ENCODE measurements at regions not wholly inside any gene's neighbourhood (a gene's known extent, or its start where the extent isn't known, plus 50 kb on each side); places are given as distances from the start of the nearest gene placed in this dataset.
"Not testable (repeated sequence)": the region's sequence is repeated elsewhere in the genome, so short reads cannot be mapped to it uniquely, and the experiment has no call there.

GRCh38 chr9:13022756-13023155 lies 247.9 kb downstream of the LURAP1L start:
- no peak for DNase-seq (ENCODE audit: low read depth, low spot score)
- Histone ChIP-seq H3K9me3 (ENCODE audit: control insufficient read depth, insufficient read depth, low read length) (no peaks in the 10 kb centered on the region), H3K27ac (ENCODE audit: low read length) (no peak overlapping the region), H3K36me3 (ENCODE audit: control insufficient read depth, insufficient read depth, low read length) (no peaks in the 10 kb centered on the region), H3K27me3 (ENCODE audit: control insufficient read depth, insufficient read depth, low read length) (no peaks in the 10 kb centered on the region), H3K4me3 (ENCODE audit: low read length) (no peak overlapping the region), H3K4me1 (ENCODE audit: control insufficient read depth, insufficient read depth, low read length) (no peaks in the 10 kb centered on the region)
- WGBS (ENCODE audit: insufficient coverage, insufficient read length): no CpG with 5 or more reads among the region's 1 CpG

- Histone ChIP-seq H3K27ac (ENCODE audit: low read length) (no peak overlapping the region), H3K27me3 (ENCODE audit: control insufficient read depth, insufficient read depth, low read length) (no peaks in the 10 kb centered on the region), H3K9me3 (ENCODE audit: control insufficient read depth, insufficient read depth, low read length) (no peaks in the 10 kb centered on the region), H3K4me1 (ENCODE audit: control insufficient read depth, insufficient read depth, low read length) (no peaks in the 10 kb centered on the region), H3K36me3 (ENCODE audit: control insufficient read depth, insufficient read depth, low read length) (no peaks in the 10 kb centered on the region), H3K4me3 (ENCODE audit: low read length) (no peak overlapping the region)
- DNase-seq (ENCODE audit: low read depth, low spot score): no peak
- no CpG with 5 or more reads among the region's 2 CpGs for WGBS (ENCODE audit: insufficient coverage, insufficient read length)
Measured at GRCh38 chr9:13023498-13023897, 248.7 kb downstream of the LURAP1L start.

- no peaks in the 10 kb centered on the region for H3K27me3 ChIP-seq (ENCODE audit: control insufficient read depth, insufficient read depth, low read length)
- no CpG with 5 or more reads among the region's 3 CpGs for WGBS (ENCODE audit: insufficient coverage, insufficient read length)
- no peak for DNase-seq (ENCODE audit: low read depth, low spot score)
- no peak overlapping the region for H3K4me3 ChIP-seq (ENCODE audit: low read length)
- H3K4me1 ChIP-seq (ENCODE audit: control insufficient read depth, insufficient read depth, low read length): no peaks in the 10 kb centered on the region
- no peak overlapping the region for H3K27ac ChIP-seq (ENCODE audit: low read length)
- no peaks in the 10 kb centered on the region for H3K9me3 ChIP-seq (ENCODE audit: control insufficient read depth, insufficient read depth, low read length)
- H3K36me3 ChIP-seq (ENCODE audit: control insufficient read depth, insufficient read depth, low read length): no peaks in the 10 kb centered on the region
Measured at GRCh38 chr9:13026956-13027355, 252.1 kb downstream of the LURAP1L start.

GRCh38 chr9:13027879-13028278 lies 251.6 kb downstream of the MPDZ start:
- no peak overlapping the region for H3K4me3 ChIP-seq (ENCODE audit: low read length)
- no peaks in the 10 kb centered on the region for H3K4me1 ChIP-seq (ENCODE audit: control insufficient read depth, insufficient read depth, low read length)
- no CpG with 5 or more reads among the region's 6 CpGs for WGBS (ENCODE audit: insufficient coverage, insufficient read length)
- no peak overlapping the region for H3K27ac ChIP-seq (ENCODE audit: low read length)
- no peaks in the 10 kb centered on the region for H3K9me3 ChIP-seq (ENCODE audit: control insufficient read depth, insufficient read depth, low read length)
- H3K27me3 ChIP-seq (ENCODE audit: control insufficient read depth, insufficient read depth, low read length): no peaks in the 10 kb centered on the region
- H3K36me3 ChIP-seq (ENCODE audit: control insufficient read depth, insufficient read depth, low read length): no peaks in the 10 kb centered on the region
- DNase-seq (ENCODE audit: low read depth, low spot score): no peak

DNA sequence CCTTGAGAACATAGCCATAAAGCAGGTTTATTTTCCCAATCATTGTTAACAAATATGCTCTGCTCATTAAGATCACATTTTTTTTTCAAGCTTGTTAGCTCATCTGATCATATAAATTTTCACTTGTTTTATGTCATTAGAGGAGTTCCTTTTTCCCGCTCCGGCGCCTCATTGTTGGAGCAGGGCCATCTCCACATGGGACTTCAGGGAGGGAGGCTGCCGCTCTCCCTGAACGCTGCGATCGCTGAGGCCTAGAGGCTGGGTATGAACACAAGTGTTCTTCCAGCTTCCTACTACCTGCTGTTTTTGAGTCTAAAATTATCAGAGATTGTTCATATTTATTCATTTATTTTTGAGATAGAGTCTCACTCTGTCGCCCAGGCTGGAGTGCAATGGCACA lies 246.9 kb downstream of the MPDZ start:
- no peaks in the 10 kb centered on the region for H3K4me1 ChIP-seq (ENCODE audit: control insufficient read depth, insufficient read depth, low read length)
- no CpG with 5 or more reads among the region's 8 CpGs for WGBS (ENCODE audit: insufficient coverage, insufficient read length)
- no peak for DNase-seq (ENCODE audit: low read depth, low spot score)
- no peaks in the 10 kb centered on the region for H3K27me3 ChIP-seq (ENCODE audit: control insufficient read depth, insufficient read depth, low read length)
- no peaks in the 10 kb centered on the region for H3K36me3 ChIP-seq (ENCODE audit: control insufficient read depth, insufficient read depth, low read length)
- no peak overlapping the region for H3K4me3 ChIP-seq (ENCODE audit: low read length)
- H3K27ac ChIP-seq (ENCODE audit: low read length): no peak overlapping the region
- H3K9me3 ChIP-seq (ENCODE audit: control insufficient read depth, insufficient read depth, low read length): no peaks in the 10 kb centered on the region

DNA sequence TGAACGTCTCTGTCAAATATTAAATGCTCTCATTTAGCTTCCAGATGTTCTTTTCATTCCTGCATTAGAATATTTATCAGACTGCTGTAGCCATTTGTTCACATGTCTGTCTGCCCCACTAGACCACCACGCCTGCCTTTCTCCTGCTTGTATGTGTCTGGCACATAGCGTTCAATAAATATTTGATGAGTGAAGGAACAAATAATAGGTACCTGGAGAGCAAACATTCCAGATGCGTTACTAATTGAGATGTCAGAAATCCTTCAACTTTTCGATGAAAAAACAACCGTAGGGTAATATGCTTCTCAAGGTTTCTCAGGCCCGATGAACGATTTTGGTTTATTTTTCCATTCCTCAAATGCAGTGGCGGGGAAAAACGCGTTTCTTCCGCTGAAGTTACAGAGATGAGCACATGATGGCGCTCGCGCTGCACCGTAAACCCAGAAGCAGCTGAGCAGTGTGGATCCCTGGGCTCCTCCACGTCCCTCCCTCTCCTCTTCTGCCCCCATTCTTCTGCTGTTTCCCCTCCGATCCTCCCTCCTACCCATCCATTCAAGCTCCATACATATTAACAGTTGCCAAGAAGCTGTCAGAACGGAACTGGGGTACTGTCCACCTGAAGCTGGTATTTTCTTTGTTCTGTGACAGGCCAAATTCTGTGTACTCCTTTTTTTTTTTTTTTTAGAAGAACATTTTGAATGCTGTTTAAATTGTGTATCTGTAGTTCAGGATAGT lies 245.4 kb downstream of the MPDZ start:
- H3K27me3 ChIP-seq (ENCODE audit: control insufficient read depth, insufficient read depth, low read length): no peaks in the 10 kb centered on the region
- H3K27ac ChIP-seq (ENCODE audit: low read length): no peak overlapping the region
- no peaks in the 10 kb centered on the region for H3K9me3 ChIP-seq (ENCODE audit: control insufficient read depth, insufficient read depth, low read length)
- peak; percentile 54 for DNase-seq (ENCODE audit: low read depth, low spot score)
- no CpG with 5 or more reads among the region's 19 CpGs for WGBS (ENCODE audit: insufficient coverage, insufficient read length)
- H3K4me3 ChIP-seq (ENCODE audit: low read length): no peak overlapping the region
- no peaks in the 10 kb centered on the region for H3K36me3 ChIP-seq (ENCODE audit: control insufficient read depth, insufficient read depth, low read length)
- H3K4me1 ChIP-seq (ENCODE audit: control insufficient read depth, insufficient read depth, low read length): no peaks in the 10 kb centered on the region

- Histone ChIP-seq H3K27ac (ENCODE audit: low read length) (no peak overlapping the region), H3K4me1 (ENCODE audit: control insufficient read depth, insufficient read depth, low read length) (no peaks in the 10 kb centered on the region), H3K4me3 (ENCODE audit: low read length) (no peak overlapping the region), H3K36me3 (ENCODE audit: control insufficient read depth, insufficient read depth, low read length) (no peaks in the 10 kb centered on the region), H3K9me3 (ENCODE audit: control insufficient read depth, insufficient read depth, low read length) (no peaks in the 10 kb centered on the region), H3K27me3 (ENCODE audit: control insufficient read depth, insufficient read depth, low read length) (no peaks in the 10 kb centered on the region)
- WGBS (ENCODE audit: insufficient coverage, insufficient read length): no CpG with 5 or more reads among the region's 3 CpGs
- no peak for DNase-seq (ENCODE audit: low read depth, low spot score)
Measured at GRCh38 chr9:13034694-13035002, 244.8 kb downstream of the MPDZ start.

DNA sequence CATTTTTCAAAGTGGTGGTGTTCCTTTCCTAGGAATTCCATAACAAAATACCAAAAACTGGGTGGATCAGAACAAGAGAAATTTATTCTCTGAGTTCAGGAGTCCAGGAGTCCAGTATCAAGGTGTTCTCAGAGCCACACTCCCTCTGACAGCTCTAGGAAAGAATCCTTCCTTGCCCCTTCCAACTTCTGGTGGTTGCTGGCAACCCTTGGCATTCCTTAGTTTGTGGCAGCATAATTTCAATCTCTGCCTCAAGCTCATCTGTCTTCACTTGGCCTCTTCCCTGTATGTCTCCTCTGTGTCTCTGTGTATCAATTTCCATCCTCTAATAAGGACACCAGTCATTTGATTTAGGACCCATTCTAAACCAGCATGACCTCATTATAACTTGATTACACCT lies 243.7 kb downstream of the MPDZ start:
- Histone ChIP-seq H3K9me3 (ENCODE audit: control insufficient read depth, insufficient read depth, low read length) (no peaks in the 10 kb centered on the region), H3K27me3 (ENCODE audit: control insufficient read depth, insufficient read depth, low read length) (no peaks in the 10 kb centered on the region), H3K27ac (ENCODE audit: low read length) (no peak overlapping the region), H3K4me3 (ENCODE audit: low read length) (no peak overlapping the region), H3K36me3 (ENCODE audit: control insufficient read depth, insufficient read depth, low read length) (no peaks in the 10 kb centered on the region), H3K4me1 (ENCODE audit: control insufficient read depth, insufficient read depth, low read length) (no peaks in the 10 kb centered on the region)
- DNase-seq (ENCODE audit: low read depth, low spot score): no peak

GRCh38 chr9:13037808-13038207 lies 241.7 kb downstream of the MPDZ start:
- not testable (repeated sequence) for H3K27me3 ChIP-seq (ENCODE audit: control insufficient read depth, insufficient read depth, low read length); H3K4me1 ChIP-seq (ENCODE audit: control insufficient read depth, insufficient read depth, low read length); H3K27ac ChIP-seq (ENCODE audit: low read length); H3K4me3 ChIP-seq (ENCODE audit: low read length); DNase-seq (ENCODE audit: low read depth, low spot score); H3K36me3 ChIP-seq (ENCODE audit: control insufficient read depth, insufficient read depth, low read length); H3K9me3 ChIP-seq (ENCODE audit: control insufficient read depth, insufficient read depth, low read length)
- WGBS (ENCODE audit: insufficient coverage, insufficient read length): no CpG with 5 or more reads among the region's 27 CpGs

GRCh38 chr9:13047827-13048587 lies 231.5 kb downstream of the MPDZ start:
- H3K9me3 ChIP-seq (ENCODE audit: control insufficient read depth, insufficient read depth, low read length): no peaks in the 10 kb centered on the region
- no peaks in the 10 kb centered on the region for H3K36me3 ChIP-seq (ENCODE audit: control insufficient read depth, insufficient read depth, low read length)
- no peak for DNase-seq (ENCODE audit: low read depth, low spot score)
- H3K27ac ChIP-seq (ENCODE audit: low read length): no peak overlapping the region
- no peaks in the 10 kb centered on the region for H3K27me3 ChIP-seq (ENCODE audit: control insufficient read depth, insufficient read depth, low read length)
- H3K4me1 ChIP-seq (ENCODE audit: control insufficient read depth, insufficient read depth, low read length): peaks cover 1% of the 10 kb centered on the region; the same call in 1 of the 2 replicates
- no peak overlapping the region for H3K4me3 ChIP-seq (ENCODE audit: low read length)
- WGBS (ENCODE audit: insufficient coverage, insufficient read length): no CpG with 5 or more reads among the region's 5 CpGs

DNA sequence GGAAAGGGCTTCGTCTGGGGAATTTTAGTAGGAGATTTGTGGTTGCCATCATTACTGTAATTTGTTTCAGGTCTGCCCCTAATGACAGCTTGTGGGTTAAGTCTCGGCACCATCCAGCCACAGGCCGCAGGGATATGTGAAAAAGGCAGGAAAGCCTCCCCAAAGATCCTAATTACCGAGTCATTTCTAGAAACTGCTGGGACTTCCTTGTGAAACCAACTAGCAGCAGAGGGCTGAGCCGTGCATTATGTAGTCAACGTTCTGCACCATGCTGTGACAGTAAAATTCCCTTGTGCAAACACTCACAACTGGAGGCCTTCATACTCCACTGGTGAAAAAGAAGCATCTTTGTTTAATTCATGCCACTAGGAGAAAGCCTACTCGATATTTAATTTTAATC lies 230.3 kb downstream of the MPDZ start:
- no CpG with 5 or more reads among the region's 7 CpGs for WGBS (ENCODE audit: insufficient coverage, insufficient read length)
- Histone ChIP-seq H3K9me3 (ENCODE audit: control insufficient read depth, insufficient read depth, low read length) (no peaks in the 10 kb centered on the region), H3K27ac (ENCODE audit: low read length) (no peak overlapping the region), H3K4me3 (ENCODE audit: low read length) (no peak overlapping the region), H3K4me1 (ENCODE audit: control insufficient read depth, insufficient read depth, low read length) (peaks cover 1% of the 10 kb centered on the region; the same call in 1 of the 2 replicates), H3K36me3 (ENCODE audit: control insufficient read depth, insufficient read depth, low read length) (no peaks in the 10 kb centered on the region), H3K27me3 (ENCODE audit: control insufficient read depth, insufficient read depth, low read length) (no peaks in the 10 kb centered on the region)
- DNase-seq (ENCODE audit: low read depth, low spot score): no peak

Data from iPS DF 6.9 (cell line).